ENCODE measurements at regions not wholly inside any gene's neighbourhood (a gene's known extent, or its start where the extent isn't known, plus 50 kb on each side); places are given as distances from the start of the nearest gene placed in this dataset.

DNA sequence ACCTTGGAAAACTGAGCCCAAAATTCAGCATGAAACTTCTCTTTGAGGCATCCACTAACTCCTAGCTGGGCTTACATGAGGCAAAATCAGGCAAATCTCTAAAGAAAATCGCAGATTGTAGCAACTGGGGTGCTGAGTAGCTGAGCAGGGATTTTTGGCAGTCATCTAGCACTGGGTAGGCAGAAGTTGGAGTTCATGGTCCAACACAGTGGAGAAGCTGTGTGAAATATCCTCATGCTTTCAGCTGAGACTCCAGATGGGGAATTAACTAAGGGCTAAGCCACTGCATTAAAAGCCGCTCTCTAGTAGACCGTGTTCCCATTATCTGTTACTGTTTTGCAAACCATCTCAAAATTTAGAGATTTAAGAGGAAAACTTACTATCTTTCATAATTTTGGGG, 240.1 kb upstream of the PHYHIPL start:
- no peak for DNase-seq

GRCh38 chr10:58937423-58937822, 239.0 kb upstream of the PHYHIPL start:
- no peak for DNase-seq

- no peak for DNase-seq
Measured at GRCh38 chr10:58942724-58943123, 233.7 kb upstream of the PHYHIPL start.

DNA sequence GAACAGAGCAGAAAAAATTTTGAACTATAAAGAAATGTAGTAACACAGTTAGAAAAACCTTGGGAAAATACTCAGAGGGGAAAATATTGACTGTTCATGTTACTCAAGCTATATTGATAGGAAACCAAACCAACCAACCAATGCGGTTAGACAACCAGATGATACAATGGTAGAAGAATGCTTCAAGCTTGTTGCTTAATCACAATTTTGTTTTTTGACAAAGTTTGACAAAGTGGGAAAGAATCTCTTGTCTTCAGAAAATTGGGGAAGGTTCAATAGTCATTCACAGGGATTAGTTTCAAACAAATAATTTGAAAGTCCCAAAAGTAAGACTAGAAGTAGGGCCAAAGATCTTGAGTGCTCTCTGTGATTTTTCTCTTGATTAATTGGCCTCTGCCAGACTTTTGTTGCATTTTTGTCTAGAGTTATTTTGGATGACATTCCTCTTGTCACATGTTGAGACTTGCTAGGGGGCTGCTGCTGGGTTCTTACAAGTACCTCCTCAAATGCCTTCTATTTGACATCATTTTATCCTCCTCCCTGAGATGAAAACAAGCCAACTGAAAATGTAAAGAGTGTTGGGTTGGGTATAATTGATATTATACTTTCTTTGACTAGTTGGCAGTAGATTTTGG, 233.1 kb upstream of the PHYHIPL start:
- DNase-seq, result no peak

DNA sequence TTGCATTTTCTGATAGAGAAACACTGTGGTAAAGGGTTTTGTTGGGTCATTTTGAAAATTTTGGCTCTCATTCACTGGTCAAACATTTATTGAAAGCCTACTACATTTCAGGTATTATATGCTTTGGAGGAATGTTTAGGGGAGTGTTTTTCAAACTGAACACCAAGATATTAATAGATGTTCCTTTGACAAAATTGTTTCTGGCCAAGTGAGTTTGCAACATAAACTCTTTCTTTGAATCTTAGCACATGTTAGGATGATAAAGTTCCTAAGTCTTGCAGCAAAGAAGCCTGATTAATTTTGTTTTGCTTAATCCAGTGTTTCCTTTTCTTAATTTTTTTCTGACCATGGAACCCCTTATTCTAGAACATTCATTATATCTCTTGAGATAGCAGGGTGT, 232.5 kb upstream of the PHYHIPL start:
- DNase-seq, result no peak

DNA sequence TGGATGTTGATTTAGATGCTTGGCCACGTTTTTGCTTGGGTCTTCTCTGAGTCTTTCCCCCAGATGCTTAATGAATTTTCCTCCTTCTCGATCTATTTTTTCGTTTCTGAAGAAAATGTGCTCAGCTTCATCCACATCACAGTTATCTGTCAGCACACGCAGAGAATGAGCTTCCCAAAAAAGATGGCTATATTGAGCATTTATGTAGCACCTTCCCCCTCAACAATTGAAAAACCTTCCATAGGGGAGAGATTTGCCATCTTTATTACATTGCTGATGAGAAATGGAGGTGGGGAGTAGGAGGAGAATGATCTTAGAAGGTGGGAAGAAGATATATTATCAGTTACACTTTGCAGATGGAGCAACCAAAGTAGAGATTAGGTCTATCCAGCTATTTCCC, 228.1 kb upstream of the PHYHIPL start:
- DNase-seq, result no peak

DNA sequence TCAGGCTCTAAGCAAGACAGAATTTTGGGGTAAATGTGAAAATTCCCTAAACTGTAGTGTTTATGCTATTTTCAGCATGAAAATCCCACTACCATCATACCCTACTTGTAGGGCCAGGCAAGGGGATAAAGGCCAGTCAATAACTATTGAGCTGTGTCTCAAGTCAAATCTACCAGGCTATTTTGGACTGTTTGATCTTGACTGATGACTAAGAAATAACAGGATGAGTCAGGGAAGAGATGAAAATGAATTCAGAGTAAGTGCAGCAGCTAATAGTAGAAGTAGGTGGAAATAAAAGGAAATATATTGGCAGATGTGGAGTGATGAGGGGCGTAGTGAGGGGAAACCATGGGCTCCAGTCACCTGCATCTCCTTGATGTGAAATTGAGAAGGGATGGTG, 225.8 kb upstream of the PHYHIPL start:
- DNase-seq, result no peak

DNA sequence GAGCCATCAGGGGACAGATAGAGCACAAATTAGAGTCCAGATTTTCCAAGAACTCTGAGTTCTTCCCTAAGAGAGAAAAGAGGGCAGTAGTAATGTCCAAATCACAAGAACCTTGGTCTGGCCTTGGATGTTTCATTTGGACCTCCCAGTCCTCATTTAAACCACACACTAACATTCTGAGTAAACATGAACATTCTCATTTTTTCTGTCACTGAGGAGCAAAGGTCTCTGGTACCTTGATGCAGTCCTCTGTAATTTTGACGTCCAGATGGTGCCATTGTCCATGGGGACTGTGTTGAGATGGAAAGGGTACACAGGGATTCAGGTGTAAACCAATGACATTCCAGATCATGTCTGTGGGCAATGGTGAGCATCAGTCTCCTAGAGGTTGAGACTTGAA, 225.4 kb upstream of the PHYHIPL start:
- no peak for DNase-seq

GRCh38 chr10:58951746-58952145, 224.7 kb upstream of the PHYHIPL start:
- DNase-seq, result no peak

GRCh38 chr10:58952162-58952601, 224.3 kb upstream of the PHYHIPL start:
- no peak for DNase-seq

DNA sequence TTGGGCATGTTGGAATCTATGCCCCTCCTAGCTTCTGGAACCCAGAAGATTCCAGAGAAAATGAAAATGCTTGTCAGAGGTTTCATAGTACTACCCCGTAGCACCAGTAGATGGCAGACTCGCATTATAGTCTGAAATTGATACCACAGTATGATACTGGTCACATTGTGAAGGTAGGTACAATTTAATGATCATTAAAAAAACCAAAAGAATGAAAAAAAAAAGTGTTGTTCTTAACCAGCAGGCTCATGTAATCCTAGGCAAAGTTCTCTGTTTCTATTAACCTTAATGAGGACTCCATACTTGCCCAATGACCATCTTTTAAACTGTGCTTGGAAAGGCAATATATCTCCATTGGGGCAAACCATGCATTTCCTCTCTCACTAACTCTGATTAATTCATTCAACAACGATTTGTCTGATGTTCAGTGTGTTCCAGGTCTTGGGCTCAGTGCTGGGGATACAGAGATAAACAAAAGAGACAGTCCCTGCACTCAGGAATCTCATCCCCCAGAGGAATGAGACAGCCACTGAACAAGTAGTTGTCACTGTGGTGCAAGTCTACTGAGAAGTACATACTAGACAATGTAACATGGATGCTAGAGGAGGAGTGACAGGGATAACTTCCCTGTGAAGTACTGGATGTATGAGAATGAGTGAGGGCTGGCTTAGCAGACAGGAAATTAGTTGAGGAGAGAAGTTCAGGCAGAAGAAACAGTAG, 223.5 kb upstream of the PHYHIPL start:
- no peak for DNase-seq

GRCh38 chr10:58954178-58954577, 222.3 kb upstream of the PHYHIPL start:
- no peak for DNase-seq

- DNase-seq, result no peak
Measured at GRCh38 chr10:58955615-58956014, 220.8 kb upstream of the PHYHIPL start.

GRCh38 chr10:58956926-58957325, 219.5 kb upstream of the PHYHIPL start:
- no peak for DNase-seq

- no peak for DNase-seq
Measured at GRCh38 chr10:58957517-58957916, 218.9 kb upstream of the PHYHIPL start.

DNA sequence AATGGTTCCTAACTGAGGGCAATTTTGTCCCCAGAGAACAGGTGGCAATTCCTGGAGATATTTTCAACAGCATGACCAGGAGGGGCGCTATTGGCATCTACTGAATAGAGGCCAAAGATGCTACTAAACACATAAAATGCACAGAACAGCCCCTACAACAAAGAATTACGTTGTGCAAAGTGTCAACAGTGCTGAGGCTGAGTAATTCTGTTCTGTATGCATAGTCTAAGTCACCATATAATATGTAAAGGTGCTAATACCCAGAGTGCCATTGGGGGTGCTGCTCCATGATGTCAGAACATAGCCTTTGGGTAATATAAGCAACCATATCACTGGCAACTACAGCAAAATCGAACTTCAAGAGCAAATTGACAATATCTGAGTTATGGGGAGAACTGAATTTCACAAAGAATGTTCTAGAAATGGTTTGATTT, 213.3 kb upstream of the PHYHIPL start:
- no peak for DNase-seq

- no peak for DNase-seq
Measured at GRCh38 chr10:58963723-58964124, 212.7 kb upstream of the PHYHIPL start.

GRCh38 chr10:58965855-58966254, 210.6 kb upstream of the PHYHIPL start:
- no peak for DNase-seq

DNA sequence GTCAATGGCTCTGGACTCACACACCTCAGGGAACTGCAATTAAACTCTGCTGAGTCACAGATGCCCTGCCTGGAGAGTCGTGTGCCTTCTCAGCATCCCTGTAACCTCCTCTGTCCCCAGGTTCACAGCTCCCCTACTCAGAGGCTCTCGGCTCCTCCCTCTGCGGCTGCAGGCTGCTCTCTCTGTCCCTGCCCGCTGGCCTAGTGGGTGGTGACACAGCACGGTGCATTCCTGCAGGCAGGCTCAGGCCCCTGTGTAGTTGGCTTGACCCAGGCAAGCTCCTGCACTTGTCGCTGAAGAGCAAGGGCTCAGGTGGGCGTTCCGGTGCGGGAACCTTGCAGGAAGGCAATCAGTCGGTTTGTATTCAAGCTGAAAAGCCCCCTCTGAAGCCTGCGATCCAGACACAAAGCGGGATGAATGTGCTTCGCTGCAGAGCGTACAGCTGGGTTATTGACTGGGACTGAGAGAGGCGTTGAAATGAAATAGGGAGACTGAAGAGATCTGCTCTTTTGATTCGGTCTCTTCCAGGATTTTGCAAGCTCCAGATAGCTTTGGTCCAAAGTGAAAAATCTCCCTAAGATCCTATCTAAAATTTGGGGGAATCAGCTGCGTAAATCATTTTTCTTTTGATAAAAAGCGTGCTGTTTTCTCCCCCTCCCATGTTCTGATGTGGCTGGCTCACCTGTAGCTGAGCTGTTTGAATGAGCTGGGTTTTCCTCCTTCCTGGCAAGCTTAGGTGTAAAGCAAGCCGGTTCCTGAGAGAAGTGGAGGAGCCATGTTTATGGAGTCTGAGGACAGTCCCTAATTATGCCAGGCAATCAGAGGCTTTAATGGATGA, 208.7 kb upstream of the PHYHIPL start:
- DNase-seq, result peak; percentile 45

DNA sequence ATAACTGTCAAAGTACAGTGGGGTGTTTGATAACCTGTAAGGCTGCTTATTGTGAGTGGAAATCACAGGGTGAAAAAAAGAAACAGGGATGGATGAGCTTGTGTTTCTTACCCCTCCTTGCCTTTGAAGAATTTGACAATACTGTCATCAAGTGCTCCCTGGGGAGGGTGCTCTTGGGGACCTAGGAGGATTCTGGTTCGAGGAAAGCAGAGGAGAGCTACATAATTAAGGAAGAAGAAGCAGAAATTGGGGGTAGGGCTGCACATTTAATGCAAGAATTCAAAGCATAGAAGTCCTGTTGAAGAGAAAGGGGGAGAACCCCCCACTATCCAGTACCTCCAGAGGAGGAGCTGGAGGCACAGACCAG, 208.1 kb upstream of the PHYHIPL start:
- no peak for DNase-seq

- DNase-seq, result no peak
Measured at GRCh38 chr10:58969576-58969975, 206.9 kb upstream of the PHYHIPL start.

- DNase-seq, result no peak
Measured at GRCh38 chr10:58970160-58970915, 206.1 kb upstream of the PHYHIPL start.

DNA sequence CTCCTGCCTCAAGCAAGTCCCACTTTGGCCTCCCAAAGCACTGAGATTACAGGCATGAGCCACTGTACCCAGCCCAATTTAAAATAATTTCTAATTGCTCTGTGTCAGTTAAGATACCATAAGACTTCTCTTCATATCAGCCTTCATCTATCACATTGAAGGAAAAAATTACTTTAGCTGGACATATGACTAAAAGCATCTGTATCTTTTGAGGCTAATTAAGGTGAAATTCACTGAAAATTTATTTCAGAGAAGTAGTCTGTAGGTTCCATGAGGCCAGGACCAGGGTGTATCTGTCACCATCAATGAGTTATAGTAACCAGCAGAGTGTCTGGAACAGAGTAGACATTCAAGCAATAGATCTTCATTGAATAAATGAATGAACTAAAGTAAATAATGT, 205.2 kb upstream of the PHYHIPL start:
- no peak for DNase-seq

Measured in NCI-H1417 treated with DMSO at 0.1 percent for 48 hours (cell line).